HPDE6-E6E7 (cell line): ENCODE measurements at regions not wholly inside any gene's neighbourhood (a gene's known extent, or its start where the extent isn't known, plus 50 kb on each side); places are given as distances from the start of the nearest gene placed in this dataset.

Experiments used
- DNase-seq: peaks from one replicate; pipeline ENCODE4 v3.0.0; 2011; ENCODE audit warnings: missing footprints; ENCODE audit errors: extremely low spot score

- DNase-seq = no peak
Measured at GRCh38 chr1:234536741-234537140, 57.8 kb upstream of the TARBP1 start.

- no peak for DNase-seq
Measured at GRCh38 chr1:234535763-234536515, 57.0 kb upstream of the TARBP1 start.

GRCh38 chr1:234535218-234535617 lies 56.2 kb upstream of the TARBP1 start:
- no peak for DNase-seq

- DNase-seq = no peak
Measured at GRCh38 chr1:234533975-234534876, 55.2 kb upstream of the TARBP1 start.

GRCh38 chr1:234533034-234533891 lies 54.3 kb upstream of the TARBP1 start:
- peak; percentile 91 for DNase-seq

- no peak for DNase-seq
Measured at GRCh38 chr1:234532503-234532922, 53.5 kb upstream of the TARBP1 start.

- no peak for DNase-seq
Measured at GRCh38 chr1:234531151-234531635, 52.2 kb upstream of the TARBP1 start.

- no peak for DNase-seq
Measured at GRCh38 chr1:234530672-234531071, 51.7 kb upstream of the TARBP1 start.

GRCh38 chr1:234529950-234530237 lies 50.9 kb upstream of the TARBP1 start:
- no peak for DNase-seq

- DNase-seq = no peak
Measured at GRCh38 chr1:234529095-234529949, 50.3 kb upstream of the TARBP1 start.
